HG02588 (cell line): ENCODE measurements at regions not wholly inside any gene's neighbourhood (a gene's known extent, or its start where the extent isn't known, plus 50 kb on each side); places are given as distances from the start of the nearest gene placed in this dataset.
"Not testable (repeated sequence)": the region's sequence is repeated elsewhere in the genome, so short reads cannot be mapped to it uniquely, and the experiment has no call there.

ENCODE experiments used
- ATAC-seq: cut with Tn5 transposase; IDR thresholded peaks from one replicate; pipeline ENCODE4 v1.9.1; 2021; ENCODE audit warnings: mild to moderate bottlenecking, moderate library complexity; ENCODE audit not compliant: unreplicated experiment

DNA sequence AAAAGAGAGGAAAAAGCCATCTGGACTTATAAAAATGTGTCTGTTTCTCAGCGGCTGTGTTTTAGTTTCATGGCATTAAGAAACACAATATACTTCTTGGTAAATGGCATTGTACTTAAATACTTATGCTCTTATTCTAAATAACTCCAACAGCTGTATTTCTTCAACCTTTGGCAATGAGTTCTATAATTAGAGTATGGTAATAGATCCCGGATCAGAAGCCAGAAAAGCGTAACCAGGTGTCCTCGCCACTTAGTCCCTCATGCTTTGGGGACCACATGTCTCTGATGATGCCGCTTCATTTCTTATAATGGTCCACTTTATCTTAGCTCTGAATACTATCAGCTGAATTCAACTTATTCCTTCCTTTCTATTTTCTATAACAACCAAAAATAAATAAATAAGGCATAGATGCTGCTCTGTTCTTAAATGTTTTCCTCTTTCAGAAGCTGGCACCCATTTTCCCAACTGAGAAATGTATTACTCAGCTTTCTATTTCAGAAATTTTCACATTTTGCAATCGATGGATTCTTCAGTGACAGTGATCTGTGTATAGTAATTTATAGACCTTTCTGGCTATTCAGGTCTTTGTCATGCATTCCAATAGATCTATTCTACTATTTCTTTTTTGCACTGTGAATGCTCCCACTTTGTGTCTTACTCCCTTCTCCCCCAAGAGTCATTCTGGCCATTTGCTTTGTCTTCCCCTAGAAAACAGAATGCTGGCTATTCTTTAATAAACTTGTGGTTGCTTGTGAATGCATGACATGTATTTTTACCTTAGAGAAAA is 87.6 kb upstream of the KBTBD8 start:
- ATAC-seq, result no peak

DNA sequence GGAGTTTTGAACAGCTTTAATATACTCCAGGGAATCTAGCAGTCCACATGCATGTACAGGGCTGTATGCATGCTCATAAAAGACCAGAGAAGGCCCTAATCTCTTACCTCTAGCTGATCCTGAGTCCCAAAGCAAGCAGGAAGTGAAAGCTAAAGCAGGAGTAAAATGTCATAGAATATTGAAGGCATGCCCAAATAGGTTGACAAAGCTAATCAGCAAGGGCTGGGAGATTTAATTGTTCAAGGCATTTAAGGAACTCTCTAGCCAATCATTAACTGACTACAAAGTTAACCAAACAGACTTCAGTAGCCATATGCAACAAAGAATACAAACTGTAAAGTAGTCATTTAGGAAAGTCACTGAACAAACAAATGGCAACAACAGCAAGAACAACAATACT is 85.8 kb upstream of the KBTBD8 start:
- ATAC-seq, result no peak

DNA sequence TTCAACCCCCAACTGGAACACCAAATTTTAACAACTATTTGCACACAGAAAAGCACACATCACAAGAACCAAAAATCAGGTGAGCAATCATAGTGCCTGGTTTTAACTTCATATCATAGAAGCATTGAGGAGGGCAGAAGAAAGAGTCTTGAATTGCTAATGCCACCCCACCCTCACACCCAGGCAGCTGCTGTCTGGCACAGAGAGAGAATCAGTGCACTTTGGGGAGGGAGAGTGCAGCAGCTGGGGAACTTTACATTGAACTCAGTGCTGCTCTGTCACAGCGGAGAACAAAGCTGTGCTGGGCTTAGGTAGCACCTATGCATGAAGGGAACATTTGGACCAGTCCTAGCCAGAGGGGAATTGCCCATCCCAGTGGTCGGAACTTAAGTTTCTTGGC is 76.0 kb upstream of the KBTBD8 start:
- ATAC-seq, result no peak

DNA sequence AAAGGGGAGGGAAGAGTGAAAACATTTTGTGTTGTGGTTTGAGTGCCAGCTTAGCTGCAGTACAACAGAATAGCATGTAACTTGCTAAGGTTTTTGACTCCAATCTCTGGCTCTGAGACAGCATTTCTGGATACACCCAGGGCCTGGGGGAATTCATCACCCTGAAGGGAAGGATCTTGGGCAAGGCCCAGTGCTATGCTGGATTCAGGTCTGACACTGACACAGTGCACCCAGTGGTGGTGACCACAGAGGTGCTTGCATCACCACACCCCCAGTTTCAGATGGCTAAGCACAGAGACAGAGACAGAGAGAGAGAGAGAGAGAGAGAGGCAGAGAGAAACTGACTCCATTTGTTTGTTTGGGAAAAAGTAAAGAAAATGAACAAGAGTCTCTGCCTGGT is 74.1 kb upstream of the KBTBD8 start:
- ATAC-seq, result no peak

DNA sequence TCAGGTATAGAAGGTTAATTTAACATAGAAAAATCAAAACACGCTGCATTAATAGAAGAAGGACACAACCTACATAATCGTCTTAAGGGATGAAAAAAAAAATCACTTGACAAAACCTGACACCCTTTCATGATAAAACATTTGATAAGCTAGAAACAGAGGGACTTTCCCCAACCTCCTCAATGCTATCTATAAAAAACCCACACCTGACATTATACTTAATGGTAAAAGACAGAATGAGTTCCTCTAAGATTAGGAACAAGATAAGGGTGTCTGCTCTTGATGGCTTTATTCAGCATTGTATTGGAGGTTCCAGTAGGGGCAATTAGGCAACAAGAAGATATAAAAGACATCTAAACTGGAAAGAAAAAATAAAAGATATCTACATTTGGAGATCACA is 69.9 kb upstream of the KBTBD8 start:
- ATAC-seq, result no peak

DNA sequence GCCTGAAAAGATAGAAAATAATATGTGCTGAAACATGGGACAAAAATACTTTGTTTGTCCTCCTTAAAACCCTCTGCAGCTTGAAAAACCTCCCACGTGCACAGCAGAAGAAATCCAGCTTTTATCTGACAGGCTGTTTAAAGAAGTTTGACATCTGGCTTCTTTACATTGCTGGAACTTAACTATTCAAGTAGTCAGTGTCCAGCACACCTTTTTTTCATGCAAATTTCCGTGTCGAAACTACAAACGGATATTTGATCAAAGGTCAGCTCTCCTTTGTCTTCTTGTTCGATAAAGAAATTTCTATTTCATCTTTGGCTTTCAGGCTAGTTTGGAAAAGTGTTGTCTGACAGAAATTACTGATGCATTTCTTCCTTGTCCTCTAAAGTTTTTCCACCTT is 66.8 kb upstream of the KBTBD8 start:
- ATAC-seq, result no peak

DNA sequence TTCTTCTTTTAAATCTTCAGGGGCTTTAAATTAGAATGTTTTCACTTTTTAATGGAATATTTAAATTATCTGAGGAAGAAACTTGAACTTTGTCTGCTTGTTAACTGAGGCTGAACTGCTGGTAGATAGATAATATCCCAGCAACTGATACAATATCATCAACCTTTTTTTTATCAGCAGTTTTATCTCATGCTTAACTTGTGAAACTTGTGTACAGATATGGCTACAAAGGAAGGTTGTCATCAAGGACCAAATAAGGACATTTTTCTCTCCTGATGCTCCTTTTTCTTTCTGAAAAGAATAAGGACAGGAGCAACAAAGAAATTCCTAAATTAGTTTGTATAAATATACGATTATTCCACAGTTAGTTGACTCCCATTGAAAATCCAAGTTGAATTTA is 66.4 kb upstream of the KBTBD8 start:
- ATAC-seq, result no peak

DNA sequence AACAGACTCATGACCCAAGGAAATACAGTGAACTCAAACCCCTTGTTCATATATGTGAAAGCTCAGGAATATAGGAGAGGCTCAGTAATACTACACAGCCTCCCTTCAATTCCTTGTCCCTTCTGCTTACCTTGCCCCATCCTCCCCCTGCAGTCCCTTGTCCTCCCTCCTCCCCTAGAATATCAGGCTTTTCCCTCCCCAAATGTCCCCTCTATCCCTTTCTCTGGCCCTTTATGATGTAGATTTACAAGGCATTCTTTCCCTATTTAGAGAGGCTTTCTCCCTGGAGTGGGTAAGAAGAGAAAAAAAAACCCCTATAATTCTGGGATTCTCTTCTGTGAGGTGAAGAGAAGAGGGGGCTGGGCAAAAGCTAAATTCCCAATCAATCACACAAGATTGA is 64.9 kb upstream of the KBTBD8 start:
- no peak for ATAC-seq

DNA sequence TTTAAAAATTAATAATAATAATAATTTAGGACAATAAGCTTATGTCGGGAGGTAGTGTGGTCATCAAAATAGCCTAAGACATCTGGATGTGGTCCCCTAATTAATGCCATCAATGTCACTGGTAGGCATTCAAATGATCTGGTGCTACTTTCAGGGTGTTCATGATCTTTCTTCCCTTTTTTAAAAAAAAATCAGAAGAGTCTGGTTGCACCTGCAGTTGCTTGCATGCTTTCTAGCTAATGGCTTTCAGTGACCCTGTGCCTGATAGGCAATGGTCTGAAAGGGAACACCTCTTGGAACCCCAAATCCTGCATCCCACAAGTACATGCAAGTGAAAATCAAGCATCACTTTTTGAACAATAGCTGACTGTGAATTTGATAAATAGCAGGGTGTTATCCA is 64.1 kb upstream of the KBTBD8 start:
- ATAC-seq, result no peak

DNA sequence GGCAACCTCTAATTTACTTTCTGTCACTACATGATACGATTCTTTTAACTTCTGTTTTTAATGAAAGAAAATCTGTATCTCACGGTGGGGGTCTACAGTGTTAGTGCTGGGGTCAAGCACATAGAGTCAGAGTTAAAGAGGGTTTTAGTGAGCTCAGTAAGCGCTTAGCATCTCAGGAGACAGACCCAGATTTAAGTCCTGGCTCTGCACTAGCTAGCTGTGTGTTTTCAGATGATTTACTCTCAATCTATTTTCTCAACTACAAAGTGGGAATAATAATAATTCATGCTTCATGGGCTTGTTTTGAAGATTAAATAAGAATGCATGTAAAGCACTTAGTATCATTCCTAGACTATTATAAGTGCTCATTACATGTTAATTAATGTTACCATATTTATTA is 63.4 kb upstream of the KBTBD8 start:
- no peak for ATAC-seq

DNA sequence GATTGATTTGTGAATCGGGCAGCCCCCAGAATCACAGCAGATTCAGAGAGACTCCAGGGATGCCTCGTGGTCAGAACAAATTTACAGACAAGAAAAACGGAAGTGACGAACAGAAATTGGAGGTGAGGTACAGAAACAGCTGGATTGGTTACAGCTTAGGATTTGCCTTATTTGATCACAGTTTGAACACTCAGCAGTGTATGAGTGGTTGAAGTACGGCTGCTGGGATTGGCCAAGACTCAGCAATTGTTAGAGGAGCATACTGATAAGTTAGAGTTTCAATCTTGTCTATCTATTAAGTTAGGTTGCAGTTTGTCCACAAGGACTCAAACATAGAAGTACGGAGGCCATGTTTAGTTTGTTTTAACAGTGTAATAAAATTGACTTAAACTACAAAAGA is 61.1 kb upstream of the KBTBD8 start:
- ATAC-seq, result not testable (repeated sequence)

DNA sequence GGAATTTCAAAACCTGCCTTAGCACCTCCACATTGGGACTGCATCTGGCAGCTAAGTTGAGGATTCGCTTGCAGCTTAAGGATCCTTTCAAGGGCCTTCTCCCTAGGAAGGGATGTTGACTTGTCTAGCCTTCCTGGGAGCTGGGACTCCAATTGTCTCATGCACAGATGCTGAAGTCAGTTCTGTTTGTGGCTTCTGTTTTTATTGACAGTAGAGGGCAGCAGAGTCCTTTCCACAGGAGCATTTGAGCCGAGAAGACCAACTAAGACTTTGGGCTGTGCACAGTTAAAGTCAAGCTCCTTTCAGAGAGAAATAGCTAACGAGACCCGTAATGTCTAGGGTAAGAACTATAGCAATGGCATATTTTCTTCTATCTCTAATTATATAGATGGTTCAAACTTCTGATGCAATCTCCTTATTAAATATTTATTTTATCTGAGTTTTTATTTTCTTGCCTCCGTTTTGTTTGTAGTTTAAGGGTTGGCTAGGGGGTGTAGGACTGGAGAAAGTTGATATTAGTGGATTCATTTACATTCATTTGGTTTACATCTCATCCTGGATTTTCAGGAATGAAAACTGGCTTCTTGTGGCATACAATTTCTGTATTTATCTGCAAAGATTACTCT is 59.7 kb upstream of the KBTBD8 start:
- ATAC-seq, result peak; percentile 71

DNA sequence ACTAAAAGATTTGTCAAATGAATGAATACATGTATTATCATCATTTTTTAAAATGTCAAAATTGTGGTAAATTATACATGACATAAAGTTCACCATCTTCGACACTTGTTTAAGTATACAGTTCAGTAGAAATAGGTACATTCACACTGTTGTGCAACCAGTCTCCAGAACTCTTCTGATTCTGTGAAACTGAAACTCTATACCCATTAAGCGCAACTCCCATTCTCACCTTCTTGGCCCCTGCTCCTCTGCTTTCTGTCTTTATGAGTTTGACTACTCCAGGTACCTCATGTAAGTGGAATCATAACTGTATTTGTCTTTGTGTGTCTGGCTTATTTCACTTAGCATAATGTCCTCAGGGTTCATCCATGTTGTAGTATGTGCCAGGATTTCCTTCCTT is 50.1 kb upstream of the KBTBD8 start:
- no peak for ATAC-seq
